Mucosa of rectum (tissue), 2 donors: ENCODE measurements at regions not wholly inside any gene's neighbourhood (a gene's known extent, or its start where the extent isn't known, plus 50 kb on each side); places are given as distances from the start of the nearest gene placed in this dataset.

Source experiments
- H3K27ac ChIP-seq, 2 donors: one replicate each; pipeline ENCODE4 v1.7.0; 2013; ENCODE audit warnings: inconsistent platforms in 2 of 2, low read depth in 2 of 2, low read length in 2 of 2
- H3K27me3 ChIP-seq, 2 donors: one replicate each; pipeline ENCODE4 v1.7.0; 2013; ENCODE audit warnings: low read length in 2 of 2; ENCODE audit not compliant: control insufficient read depth in 2 of 2, insufficient read depth in 2 of 2
- H3K36me3 ChIP-seq, 2 donors: one replicate each; pipeline ENCODE4 v1.7.0; 2013; ENCODE audit warnings: low read length in 2 of 2; ENCODE audit not compliant: control insufficient read depth in 2 of 2, insufficient read depth in 2 of 2
- H3K4me1 ChIP-seq, 2 donors: one replicate each; pipeline ENCODE4 v1.7.0; 2013; ENCODE audit warnings: low read length in 2 of 2, mild to moderate bottlenecking in 1 of 2; ENCODE audit not compliant: control insufficient read depth in 2 of 2, insufficient read depth in 2 of 2
- H3K4me3 ChIP-seq, 2 donors: one replicate each; pipeline ENCODE4 v1.7.0; 2013; ENCODE audit warnings: low read length in 2 of 2
- H3K9ac ChIP-seq, 2 donors: one replicate each; pipeline ENCODE4 v1.7.0; 2013; ENCODE audit warnings: low read length in 2 of 2, low read depth in 1 of 2, mild to moderate bottlenecking in 1 of 2
- H3K9me3 ChIP-seq, 2 donors: one replicate each; pipeline ENCODE4 v1.7.0; 2013; ENCODE audit warnings: low read length in 2 of 2; ENCODE audit not compliant: control insufficient read depth in 2 of 2
- donor health status: healthy.
- donor health status: Normal muscosa, but diverticular disease.

DNA sequence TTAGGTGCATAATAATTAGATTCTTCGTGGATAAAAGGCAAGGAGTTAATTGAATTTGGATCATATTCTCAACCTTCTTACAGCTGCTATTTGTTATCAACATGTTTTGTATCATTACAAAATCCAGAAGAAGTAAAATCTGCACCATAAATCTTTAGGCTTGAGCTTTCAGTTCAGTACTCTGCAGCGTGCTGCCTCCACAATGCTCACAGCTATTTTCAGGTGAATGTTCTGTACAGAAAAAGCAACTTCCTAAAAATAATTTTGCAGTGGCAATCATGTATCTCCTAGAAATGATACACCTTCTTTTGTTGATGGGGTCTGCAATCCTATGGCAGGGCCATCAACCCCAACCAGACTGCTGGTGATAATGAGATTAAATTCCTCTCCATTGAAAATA lies 220.9 kb upstream of the CTNNB1 start:
- Histone ChIP-seq H3K9ac (no peak overlapping the region), H3K27ac (no peak overlapping the region), H3K36me3 (no peaks in the 10 kb centered on the region), H3K4me3 (no peak overlapping the region), H3K27me3 (no peaks in the 10 kb centered on the region), H3K9me3 (no peaks in the 10 kb centered on the region), H3K4me1 (no peaks in the 10 kb centered on the region)

DNA sequence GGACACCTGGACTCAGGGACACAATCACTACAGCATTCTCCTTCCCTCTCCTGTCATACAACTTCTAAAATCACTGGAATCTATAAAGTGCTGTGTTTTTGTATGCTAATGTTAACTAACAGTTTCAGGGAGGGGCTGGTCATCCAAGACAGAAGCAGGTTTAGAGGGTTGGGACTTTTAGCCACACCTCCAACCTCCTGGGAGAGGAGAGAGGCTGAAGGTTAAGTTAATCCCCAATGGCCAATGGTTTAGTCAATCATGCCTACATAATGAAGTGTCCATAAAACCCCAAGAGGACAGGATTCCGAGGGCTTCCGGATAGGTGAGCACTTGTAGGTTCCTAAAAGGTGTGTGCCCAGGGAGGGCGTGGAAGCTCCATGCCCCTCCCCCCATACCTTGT lies 219.3 kb upstream of the CTNNB1 start:
- Histone ChIP-seq H3K27ac (no peak overlapping the region), H3K9ac (no peak overlapping the region), H3K4me3 (no peak overlapping the region), H3K4me1 (no peaks in the 10 kb centered on the region), H3K9me3 (no peaks in the 10 kb centered on the region), H3K36me3 (no peaks in the 10 kb centered on the region), H3K27me3 (no peaks in the 10 kb centered on the region)

DNA sequence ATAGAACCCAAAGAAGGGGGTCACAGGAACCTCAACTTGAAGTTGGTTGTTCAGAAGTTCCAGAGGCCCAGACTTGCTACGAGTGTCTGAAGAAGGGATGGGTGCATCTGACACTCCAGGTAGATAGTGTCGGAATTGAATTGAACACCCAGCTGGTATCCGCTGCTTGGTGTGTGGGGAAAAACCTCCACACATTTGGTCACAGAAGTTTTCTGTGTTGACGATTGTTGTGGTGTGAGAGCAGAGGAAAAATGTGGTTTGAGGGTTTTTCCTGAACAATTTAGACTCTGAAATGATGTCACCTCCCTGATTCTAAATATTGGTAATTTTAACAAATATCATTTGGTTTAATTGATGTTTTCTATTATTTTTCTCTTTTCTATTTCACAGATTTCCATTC lies 218.8 kb upstream of the CTNNB1 start:
- H3K4me3 ChIP-seq, result no peak overlapping the region
- H3K36me3 ChIP-seq, result no peaks in the 10 kb centered on the region
- H3K9me3 ChIP-seq, result no peaks in the 10 kb centered on the region
- H3K27me3 ChIP-seq, result no peaks in the 10 kb centered on the region
- no peaks in the 10 kb centered on the region for H3K4me1 ChIP-seq
- H3K9ac ChIP-seq, result no peak overlapping the region
- H3K27ac ChIP-seq, result no peak overlapping the region

DNA sequence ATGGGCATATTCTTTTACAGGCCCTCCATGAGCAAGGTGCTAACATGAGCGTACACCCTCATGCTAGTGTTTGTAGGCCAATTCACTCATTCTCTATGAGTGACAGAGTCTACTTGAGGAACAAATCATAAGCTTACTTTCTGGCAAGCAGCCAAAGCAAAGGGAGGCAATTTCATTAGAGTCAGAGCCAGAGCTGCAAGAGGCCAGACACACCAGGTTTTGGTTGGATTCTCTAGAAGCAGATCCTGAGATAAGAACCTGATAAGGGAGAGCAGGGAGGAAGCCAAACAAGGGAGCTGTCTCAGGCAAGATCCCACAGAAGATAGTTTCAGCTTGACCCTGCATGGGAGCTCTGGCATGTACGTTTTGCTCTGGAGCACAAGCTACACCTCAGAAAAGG lies 214.1 kb upstream of the CTNNB1 start:
- H3K9me3 ChIP-seq, result no peaks in the 10 kb centered on the region
- H3K36me3 ChIP-seq, result no peaks in the 10 kb centered on the region
- no peak overlapping the region for H3K4me3 ChIP-seq
- no peaks in the 10 kb centered on the region for H3K4me1 ChIP-seq
- H3K27ac ChIP-seq, result no peak overlapping the region
- no peaks in the 10 kb centered on the region for H3K27me3 ChIP-seq
- no peak overlapping the region for H3K9ac ChIP-seq

DNA sequence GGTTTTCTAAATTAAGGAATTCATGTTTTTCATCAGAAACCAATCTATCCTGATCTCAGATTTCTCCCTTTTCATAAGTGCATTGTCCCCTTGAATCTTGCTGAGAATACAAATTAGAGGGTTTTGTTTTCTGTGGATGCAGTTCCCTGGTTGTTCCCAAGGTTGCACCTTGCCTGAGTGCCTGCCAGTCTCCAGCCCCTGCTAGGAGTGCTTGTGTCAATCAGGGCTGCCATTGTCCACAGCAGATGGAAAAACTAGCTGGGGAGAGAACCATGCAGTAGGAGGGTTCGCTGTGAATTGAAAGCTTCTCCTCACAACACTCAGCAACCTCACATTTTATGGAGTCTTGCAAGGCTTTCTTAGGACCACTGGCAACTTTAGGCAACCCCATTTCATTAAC lies 210.8 kb upstream of the CTNNB1 start:
- Histone ChIP-seq H3K4me3 (no peak overlapping the region), H3K9ac (no peak overlapping the region), H3K9me3 (no peaks in the 10 kb centered on the region), H3K27me3 (no peaks in the 10 kb centered on the region), H3K36me3 (no peaks in the 10 kb centered on the region), H3K4me1 (no peaks in the 10 kb centered on the region), H3K27ac (no peak overlapping the region)

DNA sequence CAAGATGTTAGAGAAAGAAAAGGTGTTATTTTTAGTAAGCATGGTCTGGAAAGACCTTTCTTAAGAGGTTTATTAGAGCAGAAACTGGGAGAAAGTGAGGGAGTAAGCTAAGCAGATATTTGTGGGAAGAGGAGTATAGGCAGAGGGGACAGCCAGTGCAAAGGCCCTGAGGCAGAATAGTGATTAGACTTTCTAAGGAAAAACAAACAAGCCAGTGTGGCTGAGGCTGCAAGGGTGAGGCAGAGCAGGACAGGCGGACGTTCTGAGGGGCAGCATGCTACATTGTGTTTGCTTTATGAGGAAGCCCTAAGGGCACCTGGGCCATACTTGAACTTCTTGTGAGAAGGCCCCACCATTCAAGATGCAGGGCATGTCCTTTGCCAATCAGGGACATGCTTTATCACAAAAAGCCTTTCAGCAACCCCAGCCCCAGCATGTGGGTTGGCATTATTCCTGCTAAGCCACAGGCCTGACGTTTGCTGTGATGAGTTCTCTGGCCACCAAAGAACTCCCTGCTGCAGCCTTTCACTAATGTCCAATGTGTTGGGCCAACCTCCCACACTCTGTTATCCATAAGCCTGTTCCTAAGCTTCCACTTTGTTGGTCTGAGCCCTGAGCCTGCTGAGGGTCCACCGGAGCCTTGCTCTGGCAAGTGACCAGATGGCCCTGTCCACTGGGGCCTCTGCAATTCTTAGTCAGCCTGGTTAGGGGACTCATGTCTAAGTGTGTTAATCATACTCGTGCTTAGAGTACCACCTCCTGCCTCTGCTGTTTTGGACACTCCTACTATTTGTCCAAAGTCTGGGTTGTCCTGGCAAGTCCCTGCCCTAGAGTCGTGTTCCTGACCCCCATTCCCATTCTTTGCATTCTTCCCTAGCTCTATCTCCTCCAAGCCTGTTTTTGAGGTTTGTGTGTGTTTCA lies 209.9 kb upstream of the CTNNB1 start:
- Histone ChIP-seq H3K36me3 (no peaks in the 10 kb centered on the region), H3K4me1 (no peaks in the 10 kb centered on the region), H3K9ac (no peak overlapping the region), H3K27ac (no peak overlapping the region), H3K4me3 (no peak overlapping the region), H3K9me3 (no peaks in the 10 kb centered on the region), H3K27me3 (no peaks in the 10 kb centered on the region)

DNA sequence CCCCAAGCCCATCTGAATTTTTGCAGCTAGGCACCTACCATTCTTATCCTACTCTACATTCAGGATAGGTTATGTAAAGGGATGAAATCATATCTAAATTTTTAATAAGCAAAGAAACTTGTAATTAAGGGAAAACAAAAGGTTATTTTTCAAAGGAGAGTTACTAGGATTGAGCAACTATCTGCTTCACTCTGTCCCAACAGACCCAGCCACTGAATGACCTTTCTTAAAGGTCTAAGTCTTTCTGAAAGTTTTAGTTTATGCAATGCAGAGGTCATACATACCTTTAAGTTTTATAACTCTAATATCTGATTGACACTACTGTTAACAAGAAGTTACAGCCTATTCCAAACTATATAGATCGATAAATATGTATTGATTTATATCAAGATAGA lies 209.2 kb upstream of the CTNNB1 start:
- Histone ChIP-seq H3K36me3 (no peaks in the 10 kb centered on the region), H3K4me1 (no peaks in the 10 kb centered on the region), H3K9ac (no peak overlapping the region), H3K4me3 (no peak overlapping the region), H3K27me3 (no peaks in the 10 kb centered on the region), H3K27ac (no peak overlapping the region), H3K9me3 (no peaks in the 10 kb centered on the region)

DNA sequence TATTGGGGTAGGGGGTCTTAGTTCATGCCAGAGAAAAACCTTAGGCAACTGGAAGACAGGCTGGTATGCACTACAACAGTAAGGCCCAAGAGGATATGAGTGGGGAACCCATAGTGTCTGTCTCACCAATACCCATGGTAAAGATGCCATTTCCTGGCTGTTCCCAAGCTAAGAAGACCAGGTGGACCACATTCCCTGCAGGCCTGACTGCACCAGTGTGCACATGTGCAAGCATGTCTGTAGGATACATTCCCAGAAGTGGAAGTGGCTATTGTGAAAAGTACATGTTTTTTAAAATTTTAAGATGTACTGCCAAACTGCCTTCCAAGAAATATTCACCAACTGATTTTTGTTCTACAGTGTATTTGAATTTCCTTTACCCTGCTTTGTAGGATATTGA lies 207.3 kb upstream of the CTNNB1 start:
- Histone ChIP-seq H3K9ac (no peak overlapping the region), H3K9me3 (no peaks in the 10 kb centered on the region), H3K4me3 (no peak overlapping the region), H3K36me3 (no peaks in the 10 kb centered on the region), H3K27ac (no peak overlapping the region), H3K4me1 (no peaks in the 10 kb centered on the region), H3K27me3 (no peaks in the 10 kb centered on the region)

DNA sequence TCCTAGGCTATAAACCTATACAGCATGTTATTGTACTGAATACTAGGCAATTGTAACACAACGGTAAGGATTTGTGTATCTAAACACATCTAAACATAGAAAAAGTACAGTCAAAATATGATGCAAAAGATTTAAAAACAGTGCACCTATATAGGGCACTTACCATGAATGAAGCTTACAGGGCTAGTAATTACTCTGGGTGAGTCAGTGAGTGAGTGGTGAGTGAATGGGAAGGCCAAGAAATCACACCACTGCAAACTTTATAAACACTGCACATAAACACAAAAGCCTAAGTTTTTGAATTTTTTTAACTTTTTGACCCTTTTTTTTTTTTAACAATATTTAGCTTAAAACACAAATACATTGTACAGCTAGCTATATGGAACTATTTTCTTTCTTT lies 204.7 kb upstream of the CTNNB1 start:
- Histone ChIP-seq H3K36me3 (no peaks in the 10 kb centered on the region), H3K27ac (no peak overlapping the region), H3K4me1 (no peaks in the 10 kb centered on the region), H3K9ac (no peak overlapping the region), H3K4me3 (no peak overlapping the region), H3K27me3 (no peaks in the 10 kb centered on the region), H3K9me3 (no peaks in the 10 kb centered on the region)

DNA sequence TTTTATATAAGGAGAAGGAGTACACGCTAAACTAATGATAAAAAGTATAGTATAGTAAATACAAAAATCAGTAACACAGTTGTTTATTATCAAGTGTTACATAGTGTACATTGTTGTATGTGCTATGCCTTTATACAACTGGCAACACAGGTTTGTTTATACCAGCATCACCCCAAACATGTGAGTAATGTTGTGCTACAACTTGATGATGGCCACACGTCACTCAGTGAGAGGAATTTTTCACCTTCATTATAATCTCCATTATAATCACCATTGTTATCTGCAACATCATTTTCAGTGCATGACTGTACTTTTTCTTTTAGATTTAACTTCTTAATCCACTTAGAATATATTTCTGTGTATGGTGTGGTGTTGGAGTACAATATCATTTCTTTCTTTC lies 204.0 kb upstream of the CTNNB1 start:
- Histone ChIP-seq H3K9me3 (no peaks in the 10 kb centered on the region), H3K27me3 (no peaks in the 10 kb centered on the region), H3K9ac (no peak overlapping the region), H3K27ac (no peak overlapping the region), H3K36me3 (no peaks in the 10 kb centered on the region), H3K4me3 (no peak overlapping the region), H3K4me1 (no peaks in the 10 kb centered on the region)
